ENCODE measurements at regions not wholly inside any gene's neighbourhood (a gene's known extent, or its start where the extent isn't known, plus 50 kb on each side); places are given as distances from the start of the nearest gene placed in this dataset.
A peak's percentile ranks its signal among the peaks of the same experiment; 100 is the strongest.

GRCh38 chr1:222372221-222372620 is 175.7 kb downstream of the HHIPL2 start:
- H3K4me1 Mint-ChIP-seq (ENCODE audit: low read depth, unreplicated experiment): peaks cover 40% of the 10 kb centered on the region
- no peak for DNase-seq
- no peak overlapping the region for H3K4me3 Mint-ChIP-seq (ENCODE audit: unreplicated experiment)
- peaks cover 8% of the 10 kb centered on the region for H3K9me3 Mint-ChIP-seq (ENCODE audit: unreplicated experiment)
- H3K27me3 Mint-ChIP-seq (ENCODE audit: unreplicated experiment): peaks cover 2% of the 10 kb centered on the region
- H3K27ac Mint-ChIP-seq (ENCODE audit: unreplicated experiment): no peak overlapping the region
- TF ChIP-seq CTCF (IDR thresholded peaks at IDR 0.05; ENCODE audit: partially characterized antibody, unreplicated experiment): no peak
- H3K36me3 Mint-ChIP-seq (ENCODE audit: unreplicated experiment): no peaks in the 10 kb centered on the region

GRCh38 chr1:222370913-222371675 is 176.8 kb downstream of the HHIPL2 start:
- peak overlapping the region; percentile 6 for H3K4me3 Mint-ChIP-seq (ENCODE audit: unreplicated experiment)
- H3K27me3 Mint-ChIP-seq (ENCODE audit: unreplicated experiment): peaks cover 2% of the 10 kb centered on the region
- no peak for DNase-seq
- H3K27ac Mint-ChIP-seq (ENCODE audit: unreplicated experiment): peak overlapping the region; percentile 93
- no peaks in the 10 kb centered on the region for H3K36me3 Mint-ChIP-seq (ENCODE audit: unreplicated experiment)
- TF ChIP-seq CTCF (IDR thresholded peaks at IDR 0.05; ENCODE audit: partially characterized antibody, unreplicated experiment): no peak
- H3K9me3 Mint-ChIP-seq (ENCODE audit: unreplicated experiment): peaks cover 8% of the 10 kb centered on the region
- peaks cover 35% of the 10 kb centered on the region for H3K4me1 Mint-ChIP-seq (ENCODE audit: low read depth, unreplicated experiment)

GRCh38 chr1:222370081-222370912 is 177.6 kb downstream of the HHIPL2 start:
- peak; percentile 52 for DNase-seq
- Mint-ChIP-seq H3K4me3 (ENCODE audit: unreplicated experiment) (peak overlapping the region; percentile 50), H3K36me3 (ENCODE audit: unreplicated experiment) (no peaks in the 10 kb centered on the region), H3K9me3 (ENCODE audit: unreplicated experiment) (peaks cover 8% of the 10 kb centered on the region), H3K27me3 (ENCODE audit: unreplicated experiment) (peaks cover 2% of the 10 kb centered on the region), H3K27ac (ENCODE audit: unreplicated experiment) (peak overlapping the region; percentile 93), H3K4me1 (ENCODE audit: low read depth, unreplicated experiment) (peaks cover 32% of the 10 kb centered on the region)
- no peak for TF ChIP-seq CTCF (IDR thresholded peaks at IDR 0.05; ENCODE audit: partially characterized antibody, unreplicated experiment)

- no peaks in the 10 kb centered on the region for H3K36me3 Mint-ChIP-seq (ENCODE audit: unreplicated experiment)
- peak overlapping the region; percentile 40 for H3K27ac Mint-ChIP-seq (ENCODE audit: unreplicated experiment)
- no peak for TF ChIP-seq CTCF (IDR thresholded peaks at IDR 0.05; ENCODE audit: partially characterized antibody, unreplicated experiment)
- peaks cover 29% of the 10 kb centered on the region for H3K4me1 Mint-ChIP-seq (ENCODE audit: low read depth, unreplicated experiment)
- H3K27me3 Mint-ChIP-seq (ENCODE audit: unreplicated experiment): peaks cover 2% of the 10 kb centered on the region
- DNase-seq: no peak
- H3K4me3 Mint-ChIP-seq (ENCODE audit: unreplicated experiment): peak overlapping the region; percentile 37
- H3K9me3 Mint-ChIP-seq (ENCODE audit: unreplicated experiment): peaks cover 8% of the 10 kb centered on the region
These were observed 178.8 kb downstream of the HHIPL2 start for GRCh38 chr1:222369148-222369547.

GRCh38 chr1:222358100-222358499 is 189.8 kb downstream of the HHIPL2 start:
- Mint-ChIP-seq H3K9me3 (ENCODE audit: unreplicated experiment) (no peaks in the 10 kb centered on the region), H3K4me3 (ENCODE audit: unreplicated experiment) (no peak overlapping the region), H3K27me3 (ENCODE audit: unreplicated experiment) (peaks cover 2% of the 10 kb centered on the region), H3K36me3 (ENCODE audit: unreplicated experiment) (peaks cover 4% of the 10 kb centered on the region), H3K27ac (ENCODE audit: unreplicated experiment) (no peak overlapping the region), H3K4me1 (ENCODE audit: low read depth, unreplicated experiment) (no peaks in the 10 kb centered on the region)
- no peak for TF ChIP-seq CTCF (IDR thresholded peaks at IDR 0.05; ENCODE audit: partially characterized antibody, unreplicated experiment)
- DNase-seq: no peak
